Pulmonary artery endothelial cell (primary cell): ENCODE measurements at regions not wholly inside any gene's neighbourhood (a gene's known extent, or its start where the extent isn't known, plus 50 kb on each side); places are given as distances from the start of the nearest gene placed in this dataset.
"Not testable (repeated sequence)": the region's sequence is repeated elsewhere in the genome, so short reads cannot be mapped to it uniquely, and the experiment has no call there.

Experiments used
- DNase-seq: peaks from one replicate; pipeline ENCODE4 v3.0.0-alpha.2; 2011; ENCODE audit warnings: low read depth, low spot score

GRCh38 chr19:28301961-28302360, 911.0 kb downstream of the UQCRFS1 start:
- no peak for DNase-seq

GRCh38 chr19:28301463-28301862, 911.5 kb downstream of the UQCRFS1 start:
- DNase-seq = no peak

- DNase-seq = no peak
These were observed 913.3 kb downstream of the UQCRFS1 start for GRCh38 chr19:28299649-28300048.

- no peak for DNase-seq
These were observed 915.3 kb downstream of the UQCRFS1 start for GRCh38 chr19:28297586-28298157.

- DNase-seq = no peak
These were observed 915.9 kb downstream of the UQCRFS1 start for GRCh38 chr19:28297036-28297435.

- no peak for DNase-seq
These were observed 916.4 kb downstream of the UQCRFS1 start for GRCh38 chr19:28296506-28296905.

GRCh38 chr19:28294975-28295374, 918.0 kb downstream of the UQCRFS1 start:
- DNase-seq = not testable (repeated sequence)

GRCh38 chr19:28294395-28294794, 918.6 kb downstream of the UQCRFS1 start:
- no peak for DNase-seq

GRCh38 chr19:28293685-28294084, 919.3 kb downstream of the UQCRFS1 start:
- no peak for DNase-seq

GRCh38 chr19:28292822-28293500, 920.0 kb downstream of the UQCRFS1 start:
- DNase-seq = no peak

GRCh38 chr19:28291874-28292273, 921.1 kb downstream of the UQCRFS1 start:
- no peak for DNase-seq

GRCh38 chr19:28290963-28291657, 921.8 kb downstream of the UQCRFS1 start:
- DNase-seq = no peak

- no peak for DNase-seq
These were observed 923.5 kb downstream of the UQCRFS1 start for GRCh38 chr19:28289295-28290063.

GRCh38 chr19:28288572-28289264, 924.2 kb downstream of the UQCRFS1 start:
- DNase-seq = no peak

GRCh38 chr19:28285917-28286316, 927.0 kb downstream of the UQCRFS1 start:
- no peak for DNase-seq

- DNase-seq = no peak
These were observed 927.9 kb downstream of the UQCRFS1 start for GRCh38 chr19:28285078-28285477.

GRCh38 chr19:28284389-28284788, 928.6 kb downstream of the UQCRFS1 start:
- DNase-seq = no peak

- DNase-seq = no peak
These were observed 929.4 kb downstream of the UQCRFS1 start for GRCh38 chr19:28283592-28283991.

GRCh38 chr19:28281676-28282075, 931.3 kb downstream of the UQCRFS1 start:
- DNase-seq = no peak

- no peak for DNase-seq
These were observed 948.4 kb downstream of the UQCRFS1 start for GRCh38 chr19:28264556-28264955.

- DNase-seq = no peak
These were observed 954.1 kb downstream of the UQCRFS1 start for GRCh38 chr19:28258829-28259228.
